Bronchial epithelial cell (primary cell): ENCODE measurements at regions not wholly inside any gene's neighbourhood (a gene's known extent, or its start where the extent isn't known, plus 50 kb on each side); places are given as distances from the start of the nearest gene placed in this dataset.
A peak's percentile ranks its signal among the peaks of the same experiment; 100 is the strongest.

Source experiments
- DNase-seq: peaks from one replicate; pipeline ENCODE4 v3.0.0-alpha.2; 2010; ENCODE audit warnings: low read depth
- FAIRE-seq: peaks from 2 replicates; lab custom pipeline; 2011; peaks lifted over from hg19 to GRCh38; lab: Jason Lieb, UNC
- H3K27me3 ChIP-seq: 2 replicates; pipeline ENCODE4 v1.5.1; 2011; ENCODE audit warnings: low read length; ENCODE audit not compliant: control insufficient read depth, insufficient read depth
- H3K36me3 ChIP-seq: 2 replicates; pipeline ENCODE4 v1.5.1; 2011; ENCODE audit warnings: low read length; ENCODE audit not compliant: control insufficient read depth, insufficient read depth
- H3K4me3 ChIP-seq: 2 replicates; pipeline ENCODE4 v1.5.1; 2011; ENCODE audit warnings: mild to moderate bottlenecking, low read depth, low read length, control low read depth
- CTCF ChIP-seq: IDR thresholded peaks from 2 replicates; pipeline ENCODE4 v1.5.1; 2011; ENCODE audit warnings: mild to moderate bottlenecking, moderate library complexity, low read length, control low read depth, inconsistent platforms; ENCODE audit not compliant: insufficient read depth, severe bottlenecking

DNA sequence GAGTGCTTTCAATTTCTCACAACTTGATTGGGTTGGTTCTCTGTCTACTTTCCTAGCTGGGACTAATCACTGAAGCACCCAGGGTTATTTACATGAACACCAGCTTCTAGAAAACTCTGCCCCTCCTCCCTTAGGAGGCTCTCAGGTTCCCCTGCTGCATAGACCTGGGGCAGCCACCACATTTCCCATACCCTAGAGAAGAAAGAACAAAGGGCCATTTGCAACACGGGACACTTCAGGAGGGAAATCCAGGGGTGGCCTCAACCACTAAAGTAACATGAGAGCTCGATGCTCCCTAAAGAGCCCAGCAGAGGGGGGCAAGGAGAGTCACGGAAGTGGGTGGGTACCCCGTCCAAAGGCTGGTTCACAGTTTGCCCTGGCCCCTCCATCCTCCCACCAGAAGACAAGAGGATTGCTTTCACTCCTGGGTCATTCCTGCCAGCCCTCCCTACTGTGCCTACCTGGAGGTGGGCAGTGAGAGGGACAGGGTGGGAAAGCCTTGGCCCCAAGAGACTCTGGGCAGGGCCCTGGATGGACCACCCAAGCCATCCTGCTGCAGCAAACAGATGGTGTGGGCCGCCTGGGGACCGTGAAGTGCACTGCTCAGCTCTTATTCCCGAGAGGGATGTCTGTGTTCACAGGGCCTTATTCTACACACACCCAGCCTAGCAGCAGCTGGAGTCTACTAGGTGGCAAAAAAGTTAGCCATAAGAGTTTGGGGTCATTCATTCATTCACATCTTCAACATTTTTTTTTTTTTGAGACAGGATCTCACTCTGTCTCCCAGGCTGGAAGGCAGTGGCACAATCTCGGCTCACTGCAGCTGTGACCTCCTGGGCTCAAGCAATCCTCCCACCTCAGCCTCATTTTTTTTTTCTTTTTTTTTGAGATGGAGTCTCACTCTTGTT is 392.1 kb downstream of the SOX9 start:
- no peak for DNase-seq
- FAIRE-seq: no peak
- Histone ChIP-seq H3K36me3 (no peaks in the 10 kb centered on the region), H3K27me3 (no peaks in the 10 kb centered on the region), H3K4me3 (no peak overlapping the region)
- TF ChIP-seq CTCF: no peak

DNA sequence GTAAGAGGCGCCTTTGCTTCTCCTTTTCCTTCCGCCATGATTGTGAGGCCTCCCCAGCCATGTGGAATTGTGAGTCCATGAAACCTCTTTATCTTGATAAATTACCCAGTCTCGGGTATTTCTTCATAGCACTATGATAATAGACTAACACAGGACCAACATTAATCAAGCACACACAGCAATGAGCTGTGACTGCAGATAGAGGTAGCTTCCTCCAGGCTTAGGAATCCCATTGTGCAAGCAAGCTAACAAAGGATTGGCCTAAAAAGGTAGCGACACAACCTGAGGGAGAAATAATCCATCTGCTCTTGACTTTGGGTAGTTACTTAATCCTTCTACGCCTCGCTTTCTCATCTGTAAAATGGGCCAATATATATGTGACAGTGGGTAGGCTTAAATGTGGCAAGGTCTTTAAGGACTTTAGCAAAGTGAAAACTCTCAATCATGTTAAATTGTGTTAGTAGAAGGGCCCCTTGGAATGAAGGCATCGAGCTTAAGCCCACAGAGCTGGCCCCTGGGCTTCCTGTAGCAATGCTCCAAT is 393.6 kb downstream of the SOX9 start:
- no peak for DNase-seq
- H3K36me3 ChIP-seq: no peaks in the 10 kb centered on the region
- no peaks in the 10 kb centered on the region for H3K27me3 ChIP-seq
- TF ChIP-seq CTCF: no peak
- FAIRE-seq: no peak
- no peak overlapping the region for H3K4me3 ChIP-seq

DNA sequence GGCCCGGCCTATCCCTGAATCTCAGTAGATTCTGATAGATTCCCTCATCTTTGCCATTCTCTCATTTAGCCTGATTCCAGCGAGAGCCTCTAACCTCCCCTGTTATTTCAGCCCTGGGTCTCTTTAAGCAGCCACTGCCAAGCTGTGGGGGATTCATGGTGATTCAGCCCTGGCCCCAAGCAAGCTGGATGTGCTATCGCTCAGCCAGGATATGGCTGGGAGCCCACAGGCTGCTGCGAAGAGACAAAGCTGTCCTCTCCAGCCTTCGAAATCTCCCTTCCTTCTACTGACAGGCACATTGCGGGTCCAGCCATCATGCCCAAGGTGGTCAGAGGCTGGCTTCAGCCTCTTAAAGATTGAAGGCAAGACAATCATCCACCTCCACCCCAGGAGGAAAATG is 394.1 kb downstream of the SOX9 start:
- no peak for FAIRE-seq
- peak; percentile 30 for DNase-seq
- no peaks in the 10 kb centered on the region for H3K27me3 ChIP-seq
- H3K36me3 ChIP-seq: no peaks in the 10 kb centered on the region
- H3K4me3 ChIP-seq: no peak overlapping the region
- no peak for TF ChIP-seq CTCF

DNA sequence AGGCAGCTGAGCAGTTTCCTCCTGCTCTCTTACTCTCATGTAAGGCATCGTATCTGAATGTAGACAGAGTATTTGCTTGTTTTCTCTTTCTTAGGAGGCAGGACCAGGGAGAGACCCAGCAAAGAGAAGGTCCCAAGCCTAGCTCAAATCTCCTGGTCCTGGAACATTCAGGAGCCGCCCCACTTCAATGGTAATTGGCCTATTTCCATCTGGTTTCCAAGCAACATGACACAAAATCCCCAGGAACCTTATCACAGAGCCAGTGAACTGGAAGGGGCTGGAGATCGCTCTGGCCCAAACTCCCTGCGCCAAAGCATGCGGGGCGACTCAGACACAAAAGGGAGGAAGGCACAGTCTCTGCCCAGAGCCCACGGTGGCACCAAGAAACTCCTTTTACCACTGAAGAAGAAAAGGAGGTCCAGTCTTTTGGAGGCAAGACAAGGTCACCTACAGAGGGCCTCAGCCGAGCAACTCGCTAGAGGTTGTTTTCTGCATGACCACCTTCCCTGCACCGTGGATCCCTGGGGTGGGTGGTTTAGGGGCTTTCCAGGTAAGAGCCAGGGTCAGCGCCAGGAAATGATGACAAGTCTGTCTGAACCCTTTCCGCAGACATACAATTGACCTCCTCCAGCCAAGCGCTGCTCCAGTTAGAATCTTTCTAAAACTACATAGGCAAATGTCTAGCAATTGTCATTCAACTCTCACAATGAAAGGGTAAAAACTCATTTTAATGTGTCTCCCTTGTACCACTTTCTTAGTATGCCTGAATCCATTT is 394.7 kb downstream of the SOX9 start:
- Histone ChIP-seq H3K27me3 (no peaks in the 10 kb centered on the region), H3K36me3 (no peaks in the 10 kb centered on the region), H3K4me3 (no peak overlapping the region)
- no peak for DNase-seq
- FAIRE-seq: no peak
- TF ChIP-seq CTCF: no peak

DNA sequence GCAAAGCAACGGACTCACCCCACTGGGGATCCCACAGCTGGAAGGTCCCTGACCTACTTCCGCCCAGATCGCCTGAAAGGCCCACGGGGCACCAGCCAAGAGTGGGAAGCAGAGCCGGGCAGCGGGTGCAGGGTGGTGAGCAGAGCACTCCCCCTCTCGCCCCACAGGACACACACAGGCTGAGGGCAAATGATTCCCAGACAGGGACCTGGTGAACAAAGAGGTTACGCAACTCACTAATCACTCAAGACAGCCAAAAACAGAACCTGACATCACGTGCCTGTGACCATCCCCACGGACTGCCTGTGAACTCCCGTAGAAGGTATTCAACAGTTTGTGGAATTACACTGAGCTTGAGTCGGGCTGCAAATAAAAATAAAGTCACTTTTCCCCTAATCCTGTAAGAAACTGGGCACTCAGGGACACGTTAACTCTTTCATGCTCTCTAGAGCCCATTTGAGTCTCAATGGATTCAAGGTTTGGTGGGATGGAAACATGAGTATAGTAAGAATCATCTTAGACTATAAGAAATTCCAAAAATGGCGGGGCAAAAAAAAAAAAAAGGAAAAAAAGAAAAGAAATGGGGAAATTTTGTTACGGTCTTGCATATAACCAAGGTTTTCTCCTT is 396.1 kb downstream of the SOX9 start:
- DNase-seq: peak; percentile 29
- Histone ChIP-seq H3K36me3 (no peaks in the 10 kb centered on the region), H3K4me3 (no peak overlapping the region), H3K27me3 (no peaks in the 10 kb centered on the region)
- FAIRE-seq: no peak
- no peak for TF ChIP-seq CTCF
